CD4-positive, alpha-beta T cell (primary cell): ENCODE measurements at regions not wholly inside any gene's neighbourhood (a gene's known extent, or its start where the extent isn't known, plus 50 kb on each side); places are given as distances from the start of the nearest gene placed in this dataset.

ENCODE experiments used
- ATAC-seq: fragments of 200-7000 bp; cut with Tn5 transposase; one replicate; pipeline ENCODE4 v1.10.0; 2022; ENCODE audit warnings: mild to moderate bottlenecking; ENCODE audit not compliant: poor library complexity
- CTCF ChIA-PET: fragments of 350-600 bp; sonication (Branson Sonifier 250); formaldehyde crosslinking; loops from one replicate; lab custom pipeline; 2021; ENCODE audit warnings: antibody characterized with exemption, inconsistent platforms; lab: Charles Lee
- POLR2A ChIA-PET: fragments of 350-600 bp; sonication (Branson Sonifier 250); formaldehyde crosslinking; loops from one replicate; lab custom pipeline; 2021; ENCODE audit warnings: antibody characterized with exemption, inconsistent platforms; lab: Charles Lee
- DNase-seq, 14 experiments: peaks; one replicate each; pipeline ENCODE4 v3.0.0-alpha.2; 2013 to 2020; ENCODE audit warnings: mixed read lengths in 2 of 14
- H3K27ac ChIP-seq, 2 donors: one replicate each; pipeline versions ENCODE4 v1.5.1 to v1.7.0; 2013; ENCODE audit warnings: low read length in 2 of 2, low read depth in 1 of 2, mild to moderate bottlenecking in 1 of 2
- H3K27me3 ChIP-seq, 2 experiments: 1 replicate in 1 of 2; 2 replicates in 1 of 2; pipeline versions ENCODE4 v1.6.1 to v1.7.0; 2013; ENCODE audit warnings: low read length in 2 of 2, control low read depth in 1 of 2, mild to moderate bottlenecking in 1 of 2, moderate library complexity in 1 of 2; ENCODE audit not compliant: insufficient read depth in 2 of 2, control insufficient read depth in 1 of 2
- H3K36me3 ChIP-seq: one replicate; pipeline ENCODE4 v1.6.1; 2013; ENCODE audit warnings: low read length, control low read depth; ENCODE audit not compliant: insufficient read depth
- H3K4me1 ChIP-seq: one replicate; pipeline ENCODE4 v1.6.1; 2013; ENCODE audit warnings: low read length, control low read depth; ENCODE audit not compliant: insufficient read depth
- H3K4me3 ChIP-seq: one replicate; pipeline ENCODE4 v1.5.1; 2013; ENCODE audit warnings: mild to moderate bottlenecking, low read length, moderate library complexity
- H3K9me3 ChIP-seq, 2 experiments: 1 replicate in 1 of 2; 2 replicates in 1 of 2; pipeline versions ENCODE4 v1.6.1 to v1.7.0; 2013; ENCODE audit warnings: low read length in 2 of 2, mild to moderate bottlenecking in 2 of 2, control low read depth in 1 of 2, moderate library complexity in 1 of 2; ENCODE audit not compliant: control insufficient read depth in 1 of 2, insufficient read depth in 1 of 2
- H3K27ac Mint-ChIP-seq: one replicate; pipeline ENCODE4 v1.8.0; 2020; ENCODE audit warnings: mixed read lengths
- H3K27me3 Mint-ChIP-seq: one replicate; pipeline ENCODE4 v1.8.0; 2021; ENCODE audit warnings: mixed read lengths
- H3K36me3 Mint-ChIP-seq: one replicate; pipeline ENCODE4 v1.8.0; 2021; ENCODE audit warnings: low read depth, mixed read lengths
- H3K4me1 Mint-ChIP-seq: one replicate; pipeline ENCODE4 v1.8.0; 2021; ENCODE audit warnings: low read depth, mixed read lengths
- H3K4me3 Mint-ChIP-seq: one replicate; pipeline ENCODE4 v1.8.0; 2020; ENCODE audit warnings: mild to moderate bottlenecking, mixed read lengths
- H3K9me3 Mint-ChIP-seq: one replicate; pipeline ENCODE4 v1.8.0; 2020; ENCODE audit warnings: mixed read lengths
- CTCF ChIP-seq: fragments of 200-600 bp; IDR thresholded peaks from one replicate; pipeline ENCODE4 v1.8.0; 2022; ENCODE audit warnings: antibody characterized with exemption, mild to moderate bottlenecking
- intact Hi-C, 2 experiments: fragments of 100-400 bp; cut with DNase I in 1 of 2; cut with micrococcal nuclease in 1 of 2; formaldehyde crosslinking; loops; one replicate each; pipeline versions ENCODE4 v1.15.1 to v1.9.0; 2023 to 2025; cut with DNase I, micrococcal nuclease

DNA sequence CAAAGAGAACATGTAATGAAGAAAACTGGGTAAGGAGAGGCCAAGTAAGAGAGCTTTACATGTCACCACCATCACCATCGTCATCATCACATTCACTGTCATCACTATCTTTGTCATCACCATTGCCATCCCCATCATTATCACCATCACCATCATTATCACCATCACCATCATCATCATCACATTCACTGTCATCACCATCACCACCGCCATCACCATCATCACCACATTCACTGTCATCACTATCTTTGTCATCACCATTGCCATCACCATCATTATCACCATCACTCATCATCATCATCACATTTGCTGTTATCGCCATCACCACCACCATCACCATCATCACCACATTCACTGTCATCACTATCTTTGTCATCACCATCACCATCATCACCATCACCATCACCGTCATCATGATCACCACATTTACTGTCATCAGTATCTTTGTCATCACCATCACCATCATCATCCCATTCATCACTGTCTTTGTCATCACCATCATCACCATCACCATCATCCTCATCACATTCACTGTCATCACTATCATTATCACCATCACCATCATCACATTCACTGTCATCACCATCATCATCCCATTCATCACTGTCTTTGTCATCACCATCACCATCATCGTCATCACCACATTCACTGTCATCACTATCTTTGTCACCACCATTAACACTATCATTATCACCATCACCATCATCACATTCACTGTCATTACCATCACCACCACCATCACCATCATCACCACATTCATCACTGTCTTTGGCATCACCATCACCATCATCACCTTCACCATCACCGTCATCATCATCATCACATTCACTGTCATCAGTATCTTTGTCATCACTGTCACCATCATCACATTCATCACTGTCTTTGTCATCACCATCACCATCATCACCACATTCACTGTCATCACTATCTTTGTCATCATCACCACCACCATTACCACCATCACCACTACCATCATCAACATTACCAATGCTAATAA lies 172.3 kb downstream of the ERMARD start:
- Mint-ChIP-seq H3K36me3 (no peaks in the 10 kb centered on the region), H3K9me3 (no peaks in the 10 kb centered on the region), H3K4me3 (no peak overlapping the region), H3K27me3 (peaks cover 6% of the 10 kb centered on the region), H3K4me1 (no peaks in the 10 kb centered on the region), H3K27ac (no peak overlapping the region)
- Histone ChIP-seq H3K4me3 (no peak overlapping the region), H3K27ac (no peak overlapping the region), H3K27me3 (no peaks in the 10 kb centered on the region), H3K9me3 (peaks cover 0 to 14% of the 10 kb centered on the region in 2 experiments), H3K36me3 (no peaks in the 10 kb centered on the region), H3K4me1 (peaks cover 13% of the 10 kb centered on the region)
- ATAC-seq = no peak
- CTCF ChIA-PET = no interaction called here
- no peak for TF ChIP-seq CTCF
- POLR2A ChIA-PET = no interaction called here
- intact Hi-C loops = no loop called here
- no peak for DNase-seq

GRCh38 chr6:169921853-169922824 lies 170.7 kb downstream of the ERMARD start:
- no peak overlapping the region for H3K4me3 ChIP-seq
- Mint-ChIP-seq H3K9me3 (no peaks in the 10 kb centered on the region), H3K4me3 (no peak overlapping the region), H3K36me3 (no peaks in the 10 kb centered on the region), H3K4me1 (no peaks in the 10 kb centered on the region), H3K27me3 (peaks cover 6% of the 10 kb centered on the region), H3K27ac (no peak overlapping the region)
- CTCF ChIA-PET = no interaction called here
- TF ChIP-seq CTCF = no peak
- ATAC-seq = no peak
- H3K4me1 ChIP-seq = peaks cover 13% of the 10 kb centered on the region
- H3K27me3 ChIP-seq = no peaks in the 10 kb centered on the region
- H3K9me3 ChIP-seq = peaks cover 0 to 16% of the 10 kb centered on the region in 2 experiments
- no peaks in the 10 kb centered on the region for H3K36me3 ChIP-seq
- H3K27ac ChIP-seq = no peak overlapping the region
- DNase-seq = peak in 4 of 14 experiments; percentile 5 to 35 (median 23)
- POLR2A ChIA-PET = no interaction called here
- intact Hi-C loops = no loop called here

DNA sequence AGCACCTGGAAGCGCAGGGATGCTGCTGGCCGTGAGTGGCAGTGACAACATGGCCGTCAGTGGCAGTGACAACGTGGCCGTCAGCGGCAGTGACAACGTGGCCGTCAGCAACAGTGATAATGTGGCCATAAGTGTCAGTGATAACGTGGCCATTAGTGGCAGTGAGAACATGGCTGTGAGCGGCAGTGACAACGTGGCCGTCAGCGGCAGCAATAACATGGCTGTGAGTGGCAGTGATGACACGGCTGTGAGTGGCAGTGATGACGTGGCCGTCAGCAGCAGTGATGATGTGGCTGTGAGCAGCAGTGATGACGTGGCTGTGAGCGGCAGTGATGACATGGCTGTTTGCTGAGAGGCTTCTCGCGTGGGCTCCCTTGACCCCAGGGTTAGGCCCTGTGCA lies 169.8 kb downstream of the ERMARD start:
- ATAC-seq (no peak), DNase-seq (peak in 1 of 14 experiments; percentile 32)
- Histone ChIP-seq H3K27me3 (no peaks in the 10 kb centered on the region), H3K9me3 (peaks cover 0 to 10% of the 10 kb centered on the region in 2 experiments), H3K27ac (no peak overlapping the region), H3K36me3 (no peaks in the 10 kb centered on the region), H3K4me1 (peaks cover 13% of the 10 kb centered on the region), H3K4me3 (no peak overlapping the region)
- TF ChIP-seq CTCF = no peak
- ChIA-PET POLR2A (no interaction called here), CTCF (no interaction called here)
- intact Hi-C loops = no loop called here
- no peaks in the 10 kb centered on the region for H3K36me3 Mint-ChIP-seq
- H3K27ac Mint-ChIP-seq = no peak overlapping the region
- no peak overlapping the region for H3K4me3 Mint-ChIP-seq
- no peaks in the 10 kb centered on the region for H3K9me3 Mint-ChIP-seq
- H3K4me1 Mint-ChIP-seq = no peaks in the 10 kb centered on the region
- H3K27me3 Mint-ChIP-seq = peaks cover 6% of the 10 kb centered on the region
